Activated naive CD4-positive, alpha-beta T cell treated with anti-CD3 and anti-CD28 coated beads, Interleukin-2, amount 50 U/mL, for 16 hours (primary cell): ENCODE measurements at regions not wholly inside any gene's neighbourhood (a gene's known extent, or its start where the extent isn't known, plus 50 kb on each side); places are given as distances from the start of the nearest gene placed in this dataset.
"Not testable (repeated sequence)": the region's sequence is repeated elsewhere in the genome, so short reads cannot be mapped to it uniquely, and the experiment has no call there.

ENCODE experiments used
- DNase-seq: peaks from one replicate; pipeline ENCODE4 v3.0.0-alpha.2; 2020

DNA sequence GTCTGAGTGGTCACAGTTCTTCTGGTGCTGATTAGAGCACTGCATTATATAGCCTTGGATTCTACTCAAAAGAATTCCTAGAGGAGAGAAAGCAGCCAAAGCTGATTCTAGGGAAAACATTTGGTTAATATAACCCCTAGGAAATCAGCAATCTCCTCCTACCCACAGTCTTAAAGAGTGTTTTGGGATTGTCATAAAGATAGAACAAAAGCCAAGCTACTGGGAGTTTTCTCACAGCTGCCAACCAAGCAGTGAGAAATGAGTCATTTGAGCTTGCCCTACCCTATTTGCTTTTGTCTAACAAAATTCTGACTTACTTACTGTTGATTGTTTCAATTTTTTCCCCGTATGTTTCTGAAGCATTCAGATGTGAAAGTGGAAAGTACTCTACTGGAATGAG, 469.3 kb downstream of the PLCL1 start:
- DNase-seq, result no peak

DNA sequence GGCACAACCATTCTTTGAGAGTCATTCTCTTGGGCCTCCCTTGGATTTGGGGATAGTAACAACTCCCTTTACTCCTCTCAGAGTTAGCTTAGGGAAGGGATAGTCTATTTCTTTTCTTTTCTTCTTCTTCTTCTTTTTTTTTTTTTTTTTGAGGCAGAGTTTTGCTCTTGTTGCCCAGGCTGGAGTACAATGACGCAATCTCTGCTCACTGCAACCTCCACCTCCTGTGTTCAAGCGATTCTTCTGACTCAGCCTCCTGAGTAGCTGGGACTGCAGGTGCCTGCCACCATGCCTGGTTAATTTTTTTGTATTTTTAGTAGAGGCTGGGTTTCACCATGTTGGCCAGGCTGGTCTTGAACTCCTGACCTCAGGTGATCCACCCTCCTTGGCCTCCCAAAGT, 465.8 kb downstream of the PLCL1 start:
- not testable (repeated sequence) for DNase-seq

DNA sequence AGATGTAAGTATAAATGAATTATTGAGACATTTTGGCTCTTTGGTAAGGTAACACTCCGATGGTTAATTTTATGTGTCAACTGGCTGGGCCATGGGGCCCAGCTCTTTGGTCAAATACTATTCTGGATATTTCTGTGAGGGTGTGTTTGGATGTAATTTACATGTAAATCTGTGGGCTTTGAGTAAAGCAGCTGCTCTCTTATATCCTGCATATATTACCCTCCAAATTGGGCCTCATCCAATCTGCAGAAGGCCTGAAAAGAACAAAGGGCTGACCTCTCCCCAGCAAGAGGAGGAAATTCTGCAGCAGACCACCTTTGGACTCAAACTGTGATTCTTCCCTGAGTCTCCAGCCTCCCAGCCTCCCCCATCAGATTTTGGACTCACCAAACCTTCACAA, 464.1 kb downstream of the PLCL1 start:
- no peak for DNase-seq

DNA sequence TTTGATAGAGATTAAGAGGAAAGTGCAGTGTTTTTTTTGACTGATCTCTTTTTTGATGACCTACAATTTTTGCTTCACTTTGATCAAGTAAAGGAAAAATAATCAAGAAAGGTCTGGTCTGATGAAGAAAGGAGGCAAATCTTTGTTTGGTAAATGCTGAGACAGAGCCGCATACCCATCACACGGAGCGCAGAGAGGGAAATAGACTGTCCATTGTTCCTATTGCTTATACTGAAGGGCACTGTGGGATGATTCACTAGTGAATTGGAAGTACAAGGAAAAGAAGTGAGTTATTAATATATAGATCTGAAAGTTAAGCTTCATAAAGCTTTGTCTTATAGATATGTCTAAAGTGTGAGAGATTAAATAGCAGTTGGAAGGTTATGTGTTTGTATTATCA, 455.1 kb downstream of the PLCL1 start:
- no peak for DNase-seq

DNA sequence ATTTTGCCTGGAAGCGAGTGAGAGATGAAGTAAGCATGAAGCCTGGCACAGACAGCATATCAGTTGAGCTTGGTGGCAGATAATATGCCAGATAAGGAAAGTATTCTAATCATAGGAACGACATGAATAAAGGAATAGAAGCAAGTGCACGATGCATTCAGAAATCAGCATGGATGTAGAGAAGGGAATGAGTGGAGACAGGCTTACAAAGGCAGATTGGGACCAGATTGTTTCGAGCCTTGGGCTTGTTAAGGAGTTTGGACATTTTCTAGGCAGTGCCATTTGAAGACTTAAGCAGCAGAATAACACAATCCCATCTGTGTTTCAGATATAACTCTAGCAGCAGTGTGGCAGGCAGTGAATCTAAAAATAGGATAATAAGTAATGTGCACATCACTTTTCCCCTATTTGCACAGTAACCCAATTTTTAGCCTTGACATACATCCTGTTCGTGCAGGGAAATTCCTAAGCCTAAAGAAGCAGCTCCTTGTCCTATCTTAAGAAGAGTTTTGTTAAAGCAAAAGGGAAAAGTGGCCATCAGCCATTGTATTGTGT, 450.2 kb downstream of the PLCL1 start:
- no peak for DNase-seq

DNA sequence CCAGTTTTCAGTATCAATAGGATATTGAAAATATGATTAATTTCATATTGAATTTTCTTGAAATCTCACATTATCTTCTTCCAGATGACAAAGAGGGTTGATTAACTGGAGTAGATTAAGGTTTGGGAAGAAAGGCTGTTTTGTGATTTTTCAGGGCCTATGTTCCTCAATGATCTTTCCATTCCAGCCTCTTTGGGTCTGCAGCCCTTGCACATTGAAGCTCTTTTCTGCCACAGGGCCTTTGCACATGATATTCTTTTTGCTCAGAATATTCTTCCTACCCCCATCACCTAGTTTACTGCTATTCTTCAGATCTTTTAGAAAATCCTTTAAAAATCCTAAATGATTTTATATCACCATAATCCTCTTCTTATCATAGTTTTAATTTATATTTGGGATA, 449.6 kb downstream of the PLCL1 start:
- no peak for DNase-seq

DNA sequence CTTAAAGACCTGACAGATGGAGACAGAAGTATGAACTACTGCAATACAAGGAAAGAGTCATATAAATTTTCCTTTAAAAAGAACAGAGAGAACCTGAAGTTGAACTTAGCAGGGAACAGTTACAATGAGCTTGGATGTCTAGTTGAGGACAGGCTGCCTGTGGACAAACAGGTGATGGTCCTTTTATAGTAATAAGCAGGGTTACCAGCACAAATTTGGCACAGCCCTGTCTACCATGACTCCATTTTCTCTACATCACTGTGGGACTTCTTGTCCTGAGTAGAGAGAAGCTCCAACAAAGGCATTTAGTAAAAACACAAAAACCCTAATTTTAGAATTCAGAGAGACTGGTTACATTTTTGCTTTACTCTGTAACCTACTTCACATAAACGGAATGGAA, 448.1 kb downstream of the PLCL1 start:
- no peak for DNase-seq

DNA sequence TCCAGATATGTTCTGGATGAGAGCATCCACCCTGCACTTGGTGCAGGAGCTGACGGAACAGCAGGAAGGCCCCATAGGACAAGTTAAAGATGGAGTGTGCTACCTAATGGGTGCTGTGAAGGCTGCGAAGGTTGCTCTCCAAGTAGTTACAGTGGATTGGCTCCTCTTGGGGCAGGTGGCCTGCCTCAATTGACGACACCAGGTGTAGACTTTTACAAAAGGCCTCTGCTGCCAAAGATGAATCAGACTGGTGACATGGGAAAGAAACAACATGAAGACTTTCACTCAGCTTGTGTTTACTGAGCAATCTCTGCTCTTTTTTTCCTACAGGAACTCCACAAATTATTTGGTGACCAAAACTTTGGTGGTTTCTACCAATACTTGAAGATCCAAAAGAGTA, 437.7 kb downstream of the PLCL1 start:
- no peak for DNase-seq

DNA sequence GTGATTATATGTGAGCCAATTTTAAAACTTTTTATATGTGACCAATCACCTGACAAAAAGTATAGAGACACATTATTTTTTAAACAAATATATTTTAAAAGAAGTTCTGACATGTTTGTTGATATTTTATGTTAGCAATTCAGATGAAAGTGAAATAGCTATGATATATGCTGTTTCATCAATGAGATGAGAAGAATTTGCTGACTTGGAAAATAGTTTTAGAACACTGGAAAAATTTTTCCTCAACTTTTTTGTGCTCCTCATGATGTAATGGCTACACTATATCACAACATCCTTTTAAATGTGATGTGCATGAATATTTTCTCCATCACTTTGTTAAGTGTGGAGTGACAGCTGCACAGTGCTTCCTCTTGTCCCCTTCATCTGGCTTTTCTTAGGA, 434.0 kb downstream of the PLCL1 start:
- DNase-seq, result no peak

DNA sequence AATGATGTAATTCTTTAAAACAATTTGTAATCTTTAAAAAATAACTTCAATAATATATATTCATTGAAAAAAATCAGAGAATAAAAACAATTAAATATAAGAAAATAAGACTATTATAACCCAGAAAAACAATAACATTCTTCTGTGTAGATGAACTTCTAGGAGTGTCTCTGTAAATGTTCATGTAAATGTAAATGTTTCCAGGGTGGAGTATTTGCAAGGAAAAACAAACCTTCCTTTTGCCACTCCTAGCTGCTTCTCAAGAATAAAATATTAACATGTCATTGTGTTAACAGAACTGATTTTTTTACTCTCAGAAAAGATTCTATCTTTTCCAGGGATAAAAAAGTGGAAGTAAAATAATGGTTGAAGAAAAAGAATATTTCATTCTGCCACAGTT, 431.9 kb downstream of the PLCL1 start:
- no peak for DNase-seq

DNA sequence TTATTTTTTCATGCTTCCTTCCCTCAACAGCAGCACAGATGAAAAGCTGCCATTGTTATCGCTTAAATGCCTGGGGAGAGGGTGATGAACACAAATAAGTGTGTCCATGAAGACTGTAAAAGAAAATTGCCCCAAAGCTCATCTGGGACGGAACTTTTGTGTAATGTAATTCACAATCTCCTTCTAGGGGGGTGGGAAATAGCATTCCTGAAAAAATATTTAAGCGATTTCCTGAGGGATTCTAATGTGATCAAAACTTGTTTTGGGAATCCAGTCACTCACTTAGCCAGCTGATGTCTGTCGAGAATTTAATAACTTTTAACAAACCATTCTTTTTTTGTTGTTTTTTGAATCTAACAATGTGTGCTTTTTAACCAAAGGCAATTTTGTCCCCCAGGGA, 427.9 kb downstream of the PLCL1 start:
- DNase-seq, result no peak

DNA sequence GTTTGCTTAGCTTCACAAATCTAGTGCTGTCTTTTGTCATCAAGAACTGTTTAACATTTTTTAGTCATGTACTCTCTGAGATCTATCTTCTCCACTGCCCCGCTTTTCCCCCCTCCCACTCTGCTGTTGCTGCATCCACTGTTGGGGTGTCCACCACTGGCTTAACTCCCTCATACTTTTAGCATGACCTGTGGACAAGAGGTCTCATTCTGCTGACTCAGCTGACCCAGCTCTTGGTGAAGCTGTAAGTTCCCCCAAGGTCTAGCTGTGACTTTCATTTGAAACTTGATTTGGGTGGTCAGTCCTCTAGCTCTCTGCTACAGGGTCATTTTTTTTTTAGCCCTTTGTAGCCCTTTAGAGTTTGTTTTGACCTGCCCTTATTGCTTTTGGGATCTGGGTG, 427.2 kb downstream of the PLCL1 start:
- DNase-seq, result no peak

DNA sequence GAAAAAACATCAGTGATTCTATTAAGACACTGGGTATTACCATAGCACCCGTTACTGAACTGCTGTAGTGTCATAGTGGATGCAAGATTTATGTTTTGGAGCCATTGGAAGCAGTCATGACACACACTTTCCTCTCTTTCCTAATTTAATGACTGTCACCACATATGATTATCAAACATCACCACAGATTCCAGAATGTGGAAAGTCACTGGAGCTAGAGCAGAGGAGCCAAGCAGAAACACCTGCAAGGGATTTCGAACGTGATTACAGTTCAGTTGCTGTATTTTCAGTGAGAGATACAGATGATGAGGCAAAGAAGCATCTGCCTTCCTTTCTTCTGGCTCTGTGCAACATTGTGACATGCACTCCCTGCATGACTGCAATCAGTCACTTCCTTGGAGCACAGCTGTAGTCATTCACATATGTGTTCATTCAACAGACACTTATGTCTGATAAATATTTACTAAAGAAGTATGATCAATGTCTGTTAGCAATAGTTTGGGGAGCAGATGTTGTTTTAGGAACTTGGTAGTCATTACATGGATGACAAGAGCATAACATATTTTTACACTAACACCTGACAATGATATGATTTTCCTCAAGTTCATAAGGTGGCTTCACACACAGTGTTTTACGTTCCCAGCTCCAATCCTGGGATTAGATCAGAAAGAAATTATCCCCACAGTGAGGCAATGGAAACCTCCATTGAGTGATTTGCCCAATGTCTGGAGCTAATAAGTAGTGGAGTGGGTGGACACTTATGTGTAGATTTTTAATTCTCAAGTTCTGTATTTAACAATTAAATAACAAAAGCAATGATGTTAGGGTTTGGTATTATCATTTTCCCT, 416.6 kb downstream of the PLCL1 start:
- no peak for DNase-seq

DNA sequence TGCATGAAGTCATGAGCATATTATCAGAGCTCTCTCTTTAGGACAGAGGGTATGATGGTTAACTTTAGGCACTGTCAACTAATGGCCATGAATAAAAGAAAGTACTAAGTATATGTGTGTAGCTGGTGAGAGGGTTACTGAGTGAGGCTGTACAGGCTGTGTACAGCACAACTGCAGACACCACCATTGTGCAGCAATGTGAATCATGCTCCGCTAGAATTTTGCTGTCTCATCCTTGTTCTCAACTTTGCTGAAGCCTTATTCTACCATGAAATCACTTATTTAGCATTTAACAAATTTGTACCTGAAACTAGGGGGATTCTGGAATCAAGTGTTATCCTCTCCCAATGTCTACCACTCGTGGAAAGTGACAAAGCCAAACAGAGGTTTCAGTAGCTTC, 414.9 kb downstream of the PLCL1 start:
- DNase-seq, result no peak

DNA sequence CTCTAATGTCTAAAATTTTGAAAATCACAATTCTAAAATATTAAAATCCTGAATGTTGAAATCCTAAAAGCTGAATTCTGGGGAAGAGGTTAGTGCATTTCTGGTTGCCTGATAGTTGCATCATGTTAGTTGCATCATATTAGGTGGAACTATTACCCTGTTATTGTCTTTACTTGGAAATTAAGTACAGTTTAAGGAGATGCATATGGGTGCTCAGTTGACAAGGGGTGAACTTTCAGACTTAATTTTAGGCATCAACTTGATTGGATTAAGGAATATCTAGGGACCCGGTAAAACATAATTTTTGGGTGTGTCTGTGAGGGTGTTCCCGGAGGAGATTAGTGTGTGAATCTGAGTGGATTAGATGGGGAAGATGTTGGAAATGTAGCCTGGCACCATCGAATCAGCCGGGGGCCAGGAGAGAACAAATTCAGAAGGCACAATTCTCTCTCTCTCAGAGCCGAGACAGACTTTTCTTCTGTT, 409.8 kb downstream of the PLCL1 start:
- no peak for DNase-seq

DNA sequence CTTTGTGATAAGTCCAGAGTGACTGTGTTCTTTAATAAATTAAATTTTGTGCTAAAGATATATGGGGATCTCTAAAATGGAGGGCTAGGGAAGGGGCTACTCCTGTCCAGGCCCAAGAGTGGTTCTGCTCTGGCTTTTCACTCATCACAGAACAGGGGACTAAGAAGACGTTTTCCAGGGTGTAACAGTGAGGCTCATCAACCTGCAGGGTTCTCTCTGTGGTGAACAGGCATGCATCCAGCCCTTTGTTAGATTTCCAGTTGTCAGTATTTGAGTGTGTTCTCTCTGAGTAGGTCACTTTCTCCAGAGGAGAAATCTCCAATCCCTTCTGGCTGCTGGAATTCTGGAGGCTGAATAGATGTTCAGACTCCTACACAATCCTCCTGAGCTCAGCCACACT, 408.9 kb downstream of the PLCL1 start:
- no peak for DNase-seq

DNA sequence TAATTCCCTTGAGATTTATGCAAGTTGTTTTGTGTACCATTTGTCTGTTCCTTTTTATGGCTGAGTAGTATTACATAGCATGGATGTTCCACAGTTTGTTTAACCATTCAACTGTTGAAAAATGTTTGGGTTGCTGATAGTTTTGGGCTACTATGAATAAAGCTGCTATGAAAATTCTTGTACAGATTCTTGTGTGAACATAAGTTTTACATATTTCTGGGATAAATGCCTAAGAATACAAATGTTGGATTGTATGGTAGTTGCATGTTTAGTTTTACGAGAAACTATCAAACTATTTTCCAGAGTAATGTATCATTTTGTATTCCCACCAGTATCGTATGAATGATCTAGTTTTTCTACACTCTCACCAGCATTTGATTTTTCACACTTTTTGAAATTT, 407.3 kb downstream of the PLCL1 start:
- DNase-seq, result no peak

DNA sequence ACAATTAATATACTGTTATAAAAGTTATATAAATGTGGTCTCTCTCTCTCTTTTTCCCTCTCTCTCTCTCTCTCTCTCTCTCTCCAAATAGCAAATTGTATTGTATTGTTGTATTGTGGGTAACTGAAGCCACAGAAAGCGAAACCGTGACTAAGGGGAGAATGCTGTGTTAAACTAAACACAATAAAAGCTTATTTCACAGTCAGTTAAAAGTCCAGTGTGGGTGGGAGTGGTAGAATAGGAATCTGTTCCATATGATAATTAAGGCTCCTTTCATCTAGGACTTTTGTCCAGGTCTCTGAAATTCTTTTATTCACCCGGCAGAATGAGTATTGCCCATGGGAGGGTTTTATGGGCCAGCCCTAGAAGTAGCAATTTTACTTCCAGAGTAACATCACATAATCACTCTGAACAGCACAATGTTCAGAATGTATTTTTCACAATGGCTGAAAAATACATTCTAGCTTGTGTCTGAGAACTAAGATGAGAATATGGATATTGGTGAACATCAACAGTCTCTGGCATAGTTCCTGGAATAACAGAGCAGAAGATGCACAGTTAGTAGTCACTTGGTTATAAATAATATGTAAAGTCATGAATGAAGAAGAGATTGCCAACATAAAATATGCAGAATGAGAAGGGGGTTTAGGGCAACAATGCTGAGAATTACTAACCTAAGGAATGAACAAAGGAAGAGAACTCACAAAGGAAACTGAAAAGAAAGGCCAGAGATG, 399.1 kb downstream of the PLCL1 start:
- no peak for DNase-seq
